CD14-positive monocyte (primary cell): ENCODE measurements at regions not wholly inside any gene's neighbourhood (a gene's known extent, or its start where the extent isn't known, plus 50 kb on each side); places are given as distances from the start of the nearest gene placed in this dataset.

ENCODE experiments used
- DNase-seq, 3 donors: peaks; one replicate each; pipeline ENCODE4 v3.0.0-alpha.2; 2011 to 2022
- H2AFZ ChIP-seq: 2 replicates; pipeline ENCODE4 v1.6.0; 2012; ENCODE audit warnings: mild to moderate bottlenecking, low read depth, low read length, inconsistent platforms; ENCODE audit not compliant: insufficient read depth, poor library complexity, severe bottlenecking
- H3K27ac ChIP-seq, 2 donors: 1 replicate in 1 of 2; 2 replicates in 1 of 2; pipeline ENCODE4 v1.5.1; 2012 to 2013; ENCODE audit warnings: low read length in 2 of 2, control low read depth in 1 of 2, inconsistent platforms in 1 of 2, low read depth in 1 of 2, mild to moderate bottlenecking in 1 of 2
- H3K27me3 ChIP-seq, 2 donors: one replicate each; pipeline versions ENCODE4 v1.6.0 to v1.6.1; 2011 to 2013; ENCODE audit warnings: low read length in 2 of 2; ENCODE audit not compliant: control insufficient read depth in 2 of 2, insufficient read depth in 2 of 2
- H3K36me3 ChIP-seq, 2 donors: replicated peaks in 1 of 2; 1 replicate in 1 of 2; 2 replicates in 1 of 2; pipeline versions ENCODE4 v1.5.1 to v1.6.1; 2012 to 2013; ENCODE audit warnings: low read length in 2 of 2, control low read depth in 1 of 2, inconsistent platforms in 1 of 2, mild to moderate bottlenecking in 1 of 2; ENCODE audit not compliant: insufficient read depth in 2 of 2, control insufficient read depth in 1 of 2
- H3K4me1 ChIP-seq, 2 donors: 1 replicate in 1 of 2; 2 replicates in 1 of 2; pipeline versions ENCODE4 v1.5.1 to v1.6.1; 2012 to 2013; ENCODE audit warnings: low read length in 2 of 2, control low read depth in 1 of 2, inconsistent platforms in 1 of 2, mild to moderate bottlenecking in 1 of 2, moderate library complexity in 1 of 2; ENCODE audit not compliant: insufficient read depth in 2 of 2, control insufficient read depth in 1 of 2
- H3K4me2 ChIP-seq: replicated peaks from 2 replicates; pipeline ENCODE3; 2012; ENCODE audit warnings: low read length, moderate library complexity, mild to moderate bottlenecking; ENCODE audit not compliant: poor library complexity, severe bottlenecking; ENCODE audit errors: extremely low read depth
- H3K4me3 ChIP-seq, 3 experiments: fragments of 200-600 bp in 1 of 3; sonication (generic) in 1 of 3; replicated peaks in 1 of 3; 1 replicate in 2 of 3; 2 replicates in 1 of 3; pipeline ENCODE4 v1.5.1; 2011 to 2013; ENCODE audit warnings: low read length in 3 of 3, mild to moderate bottlenecking in 3 of 3, control low read depth in 2 of 3, low read depth in 2 of 3, inconsistent platforms in 1 of 3, moderate library complexity in 1 of 3
- H3K79me2 ChIP-seq: 2 replicates; pipeline ENCODE4 v1.6.0; 2012; ENCODE audit warnings: mild to moderate bottlenecking, control low read depth, inconsistent platforms, low read length, moderate library complexity; ENCODE audit not compliant: insufficient read depth
- H3K9ac ChIP-seq: 2 replicates; pipeline ENCODE4 v1.6.0; 2017; ENCODE audit warnings: low read length, mild to moderate bottlenecking; ENCODE audit not compliant: insufficient read depth, poor library complexity, severe bottlenecking
- H3K9me3 ChIP-seq, 2 donors: replicated peaks in 1 of 2; 1 replicate in 1 of 2; 2 replicates in 1 of 2; pipeline versions ENCODE4 v1.5.1 to v1.6.1; 2012 to 2013; ENCODE audit warnings: low read length in 2 of 2, control low read depth in 1 of 2; ENCODE audit not compliant: control insufficient read depth in 1 of 2, insufficient read depth in 1 of 2
- H4K20me1 ChIP-seq: 2 replicates; pipeline ENCODE4 v1.6.0; 2012; ENCODE audit warnings: mild to moderate bottlenecking, low read length, control low read depth, moderate library complexity; ENCODE audit not compliant: insufficient read depth
- H3K27ac Mint-ChIP-seq, 7 donors: one replicate each; pipeline ENCODE4 v1.8.0; 2020; ENCODE audit warnings: mild to moderate bottlenecking in 7 of 7, mixed read lengths in 7 of 7, moderate library complexity in 6 of 7, inconsistent platforms in 2 of 7
- H3K27me3 Mint-ChIP-seq, 3 donors: one replicate each; pipeline ENCODE4 v1.8.0; 2021 to 2022; ENCODE audit warnings: low read depth in 3 of 3, mild to moderate bottlenecking in 3 of 3, mixed read lengths in 3 of 3, moderate library complexity in 3 of 3, inconsistent platforms in 1 of 3
- H3K36me3 Mint-ChIP-seq, 2 donors: one replicate each; pipeline ENCODE4 v1.8.0; 2020; ENCODE audit warnings: mixed read lengths in 2 of 2, inconsistent platforms in 1 of 2, mild to moderate bottlenecking in 1 of 2
- H3K4me1 Mint-ChIP-seq: one replicate; pipeline ENCODE4 v1.8.0; 2020; ENCODE audit warnings: mild to moderate bottlenecking, mixed read lengths
- H3K4me3 Mint-ChIP-seq, 2 donors: one replicate each; pipeline ENCODE4 v1.8.0; 2020; ENCODE audit warnings: mild to moderate bottlenecking in 2 of 2, mixed read lengths in 2 of 2, moderate library complexity in 1 of 2
- H3K9me3 Mint-ChIP-seq, 7 donors: one replicate each; pipeline ENCODE4 v1.8.0; 2020 to 2022; ENCODE audit warnings: mixed read lengths in 7 of 7, mild to moderate bottlenecking in 6 of 7, moderate library complexity in 6 of 7, inconsistent platforms in 2 of 7
- CTCF ChIP-seq: fragments of 200-600 bp; IDR thresholded peaks from one replicate; pipeline ENCODE4 v1.8.0; 2022; ENCODE audit warnings: antibody characterized with exemption, mild to moderate bottlenecking
- WGBS: methylation state at CpG from one replicate; pipeline ENCODE4 v1.1.5; 2013; ENCODE audit warnings: missing lambda C conversion rate; ENCODE audit not compliant: insufficient coverage; 5-methylcytosine and 5-hydroxymethylcytosine counted together
- intact Hi-C, 2 donors: fragments of 100-400 bp; cut with micrococcal nuclease; formaldehyde crosslinking; loops; one replicate each; pipeline versions ENCODE4 v1.15.0 to v1.15.1; 2023

DNA sequence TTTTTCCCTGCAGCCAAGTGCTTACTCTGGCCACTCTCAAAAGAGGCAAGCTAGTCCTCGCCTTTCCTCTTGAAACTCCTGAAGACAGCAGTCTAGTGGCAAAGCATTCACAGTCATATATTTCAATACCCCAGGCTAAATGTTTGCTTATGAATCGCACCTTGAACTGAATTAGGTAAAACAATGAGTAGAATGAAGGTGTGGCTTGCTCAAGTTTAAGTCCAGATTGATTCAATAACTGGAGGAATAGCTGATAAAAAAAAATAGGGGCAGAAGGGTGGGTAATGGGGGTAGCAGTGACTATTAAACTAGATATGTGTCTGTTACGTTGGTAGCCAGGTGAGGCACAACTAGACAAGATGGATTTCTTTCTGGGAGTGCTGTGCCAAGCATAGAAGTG, 88.2 kb upstream of the EPB41L3 start:
- no peak overlapping the region for H2AFZ ChIP-seq
- Mint-ChIP-seq H3K4me3 (no peak overlapping the region), H3K4me1 (peaks cover 9% of the 10 kb centered on the region), H3K9me3 (peaks cover 0 to 16% (median 7%) of the 10 kb centered on the region in 7 donors), H3K27ac (no peak overlapping the region), H3K36me3 (peaks cover 2 to 4% of the 10 kb centered on the region in 2 donors), H3K27me3 (peaks cover 43 to 62% (median 53%) of the 10 kb centered on the region in 3 donors)
- H3K79me2 ChIP-seq, result no peaks in the 10 kb centered on the region
- H4K20me1 ChIP-seq, result no peaks in the 10 kb centered on the region
- H3K9ac ChIP-seq, result no peak overlapping the region
- no peak overlapping the region for H3K4me2 ChIP-seq
- TF ChIP-seq CTCF, result no peak
- peaks cover 21 to 32% of the 10 kb centered on the region in 2 donors for H3K4me1 ChIP-seq
- H3K27me3 ChIP-seq, result peaks cover 52 to 63% of the 10 kb centered on the region in 2 donors
- no peak overlapping the region for H3K4me3 ChIP-seq
- no peaks in the 10 kb centered on the region for H3K36me3 ChIP-seq
- no peak for DNase-seq
- H3K9me3 ChIP-seq, result peaks cover 2 to 9% of the 10 kb centered on the region in 2 donors
- intact Hi-C loops, result no loop called here
- WGBS, result 88% methylated on average over 1 of the region's 3 CpGs
- H3K27ac ChIP-seq, result no peak overlapping the region

GRCh38 chr18:5630900-5631413, 87.2 kb upstream of the EPB41L3 start:
- peak overlapping the region; percentile 93 for H3K4me2 ChIP-seq
- H3K9me3 Mint-ChIP-seq, result peaks cover 0 to 16% (median 7%) of the 10 kb centered on the region in 7 donors
- H3K9me3 ChIP-seq, result peaks cover 2 to 13% of the 10 kb centered on the region in 2 donors
- H3K79me2 ChIP-seq, result no peaks in the 10 kb centered on the region
- peaks cover 59 to 74% of the 10 kb centered on the region in 2 donors for H3K27me3 ChIP-seq
- H3K4me1 Mint-ChIP-seq, result peaks cover 9% of the 10 kb centered on the region
- H3K27me3 Mint-ChIP-seq, result peaks cover 43 to 60% (median 51%) of the 10 kb centered on the region in 3 donors
- no peaks in the 10 kb centered on the region for H4K20me1 ChIP-seq
- peak overlapping the region; percentile 74 for H2AFZ ChIP-seq
- no peaks in the 10 kb centered on the region for H3K36me3 ChIP-seq
- DNase-seq, result no peak
- no peak for TF ChIP-seq CTCF
- peak overlapping the region in 1 of 2 donors; percentile 67 for H3K4me3 Mint-ChIP-seq
- WGBS, result 84% methylated on average over 11 of the region's 12 CpGs
- intact Hi-C loops, result no loop called here
- H3K27ac Mint-ChIP-seq, result peak overlapping the region in 1 of 7 donors; percentile 66
- peak overlapping the region in 1 of 3 experiments; percentile 76 for H3K4me3 ChIP-seq
- H3K9ac ChIP-seq, result no peak overlapping the region
- H3K27ac ChIP-seq, result no peak overlapping the region
- peaks cover 21 to 32% of the 10 kb centered on the region in 2 donors for H3K4me1 ChIP-seq
- H3K36me3 Mint-ChIP-seq, result peaks cover 2 to 4% of the 10 kb centered on the region in 2 donors
